ENCODE measurements at regions not wholly inside any gene's neighbourhood (a gene's known extent, or its start where the extent isn't known, plus 50 kb on each side); places are given as distances from the start of the nearest gene placed in this dataset.

GRCh38 chr1:193846411-193846810 is 660.0 kb upstream of the B3GALT2 start:
- no peaks in the 10 kb centered on the region for H3K36me3 Mint-ChIP-seq (ENCODE audit: insufficient read depth)
- ATAC-seq (replicated peaks; ENCODE audit: extremely low read depth, poor library complexity, severe bottlenecking) (no peak), DNase-seq (ENCODE audit: low spot score in 2 of 2) (no peak)
- no peak overlapping the region for H3K4me3 Mint-ChIP-seq
- H3K9me3 Mint-ChIP-seq: no peaks in the 10 kb centered on the region
- no peak overlapping the region for H3K27ac Mint-ChIP-seq (ENCODE audit: low read depth)
- H3K4me1 Mint-ChIP-seq: no peaks in the 10 kb centered on the region
- H3K27me3 Mint-ChIP-seq: no peaks in the 10 kb centered on the region

- no peaks in the 10 kb centered on the region for H3K9me3 Mint-ChIP-seq
- ATAC-seq (replicated peaks; ENCODE audit: extremely low read depth, poor library complexity, severe bottlenecking) (no peak), DNase-seq (ENCODE audit: low spot score in 2 of 2) (no peak)
- H3K4me1 Mint-ChIP-seq: no peaks in the 10 kb centered on the region
- no peaks in the 10 kb centered on the region for H3K36me3 Mint-ChIP-seq (ENCODE audit: insufficient read depth)
- H3K27me3 Mint-ChIP-seq: no peaks in the 10 kb centered on the region
- no peak overlapping the region for H3K4me3 Mint-ChIP-seq
- no peak overlapping the region for H3K27ac Mint-ChIP-seq (ENCODE audit: low read depth)
Measured at GRCh38 chr1:193841857-193842256, 655.4 kb upstream of the B3GALT2 start.

DNA sequence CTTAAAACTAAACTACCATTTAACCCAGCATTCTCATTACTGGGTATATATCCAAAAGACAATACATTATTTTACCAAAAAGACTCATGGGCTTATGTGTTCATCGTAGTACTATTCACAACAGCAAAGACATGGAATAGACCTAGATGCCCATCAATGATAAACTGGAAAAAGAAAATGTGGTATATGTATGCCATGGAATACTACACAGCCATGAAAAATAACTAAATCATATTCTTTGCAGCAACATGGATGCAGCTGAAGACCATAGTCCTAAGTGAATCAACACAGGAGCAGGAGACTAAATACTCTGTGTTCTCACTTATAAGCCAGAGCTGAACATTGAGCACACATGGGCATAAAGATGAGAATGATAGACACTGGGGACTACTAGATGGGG is 645.1 kb upstream of the B3GALT2 start:
- peaks cover 20% of the 10 kb centered on the region for H3K9me3 Mint-ChIP-seq
- no peak for DNase-seq (ENCODE audit: low spot score in 2 of 2)
- H3K27ac Mint-ChIP-seq (ENCODE audit: low read depth): no peak overlapping the region
- no peaks in the 10 kb centered on the region for H3K36me3 Mint-ChIP-seq (ENCODE audit: insufficient read depth)
- no peak overlapping the region for H3K4me3 Mint-ChIP-seq
- no peaks in the 10 kb centered on the region for H3K4me1 Mint-ChIP-seq
- no peak for ATAC-seq (replicated peaks; ENCODE audit: extremely low read depth, poor library complexity, severe bottlenecking)
- H3K27me3 Mint-ChIP-seq: no peaks in the 10 kb centered on the region

GRCh38 chr1:193827516-193827915 is 641.1 kb upstream of the B3GALT2 start:
- no peak overlapping the region for H3K27ac Mint-ChIP-seq (ENCODE audit: low read depth)
- H3K9me3 Mint-ChIP-seq: peaks cover 13% of the 10 kb centered on the region
- no peak for ATAC-seq (replicated peaks; ENCODE audit: extremely low read depth, poor library complexity, severe bottlenecking)
- H3K27me3 Mint-ChIP-seq: no peaks in the 10 kb centered on the region
- no peaks in the 10 kb centered on the region for H3K4me1 Mint-ChIP-seq
- no peak for DNase-seq (ENCODE audit: low spot score in 2 of 2)
- no peak overlapping the region for H3K4me3 Mint-ChIP-seq
- no peaks in the 10 kb centered on the region for H3K36me3 Mint-ChIP-seq (ENCODE audit: insufficient read depth)

DNA sequence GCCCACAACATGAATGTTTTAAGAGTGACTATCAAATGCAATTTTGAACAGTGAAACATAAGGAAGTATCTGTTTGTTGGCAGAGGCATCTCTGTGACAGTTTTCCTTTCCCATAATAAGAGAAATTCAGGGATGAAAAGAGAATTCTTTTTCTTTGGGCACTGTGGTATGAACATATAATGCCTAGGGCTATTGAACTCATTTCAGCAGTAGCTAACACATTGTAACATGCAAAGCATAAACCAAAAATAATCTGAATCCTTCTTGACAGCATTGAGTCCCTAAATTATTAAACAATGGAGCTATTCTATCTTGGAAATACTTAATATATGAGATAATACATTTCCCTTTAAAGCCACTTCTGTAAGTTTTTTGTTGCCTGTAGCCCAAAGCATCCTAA is 633.0 kb upstream of the B3GALT2 start:
- ATAC-seq (replicated peaks; ENCODE audit: extremely low read depth, poor library complexity, severe bottlenecking): no peak
- DNase-seq (ENCODE audit: low spot score in 2 of 2): no peak
- Mint-ChIP-seq H3K27me3 (no peaks in the 10 kb centered on the region), H3K27ac (ENCODE audit: low read depth) (no peak overlapping the region), H3K36me3 (ENCODE audit: insufficient read depth) (no peaks in the 10 kb centered on the region), H3K4me3 (no peak overlapping the region), H3K9me3 (no peaks in the 10 kb centered on the region), H3K4me1 (no peaks in the 10 kb centered on the region)

- H3K27ac Mint-ChIP-seq (ENCODE audit: low read depth): no peak overlapping the region
- no peaks in the 10 kb centered on the region for H3K27me3 Mint-ChIP-seq
- H3K4me1 Mint-ChIP-seq: no peaks in the 10 kb centered on the region
- ATAC-seq (replicated peaks; ENCODE audit: extremely low read depth, poor library complexity, severe bottlenecking) (no peak), DNase-seq (ENCODE audit: low spot score in 2 of 2) (no peak)
- peaks cover 7% of the 10 kb centered on the region for H3K9me3 Mint-ChIP-seq
- H3K36me3 Mint-ChIP-seq (ENCODE audit: insufficient read depth): no peaks in the 10 kb centered on the region
- no peak overlapping the region for H3K4me3 Mint-ChIP-seq
Measured at GRCh38 chr1:193807208-193807607, 620.8 kb upstream of the B3GALT2 start.

DNA sequence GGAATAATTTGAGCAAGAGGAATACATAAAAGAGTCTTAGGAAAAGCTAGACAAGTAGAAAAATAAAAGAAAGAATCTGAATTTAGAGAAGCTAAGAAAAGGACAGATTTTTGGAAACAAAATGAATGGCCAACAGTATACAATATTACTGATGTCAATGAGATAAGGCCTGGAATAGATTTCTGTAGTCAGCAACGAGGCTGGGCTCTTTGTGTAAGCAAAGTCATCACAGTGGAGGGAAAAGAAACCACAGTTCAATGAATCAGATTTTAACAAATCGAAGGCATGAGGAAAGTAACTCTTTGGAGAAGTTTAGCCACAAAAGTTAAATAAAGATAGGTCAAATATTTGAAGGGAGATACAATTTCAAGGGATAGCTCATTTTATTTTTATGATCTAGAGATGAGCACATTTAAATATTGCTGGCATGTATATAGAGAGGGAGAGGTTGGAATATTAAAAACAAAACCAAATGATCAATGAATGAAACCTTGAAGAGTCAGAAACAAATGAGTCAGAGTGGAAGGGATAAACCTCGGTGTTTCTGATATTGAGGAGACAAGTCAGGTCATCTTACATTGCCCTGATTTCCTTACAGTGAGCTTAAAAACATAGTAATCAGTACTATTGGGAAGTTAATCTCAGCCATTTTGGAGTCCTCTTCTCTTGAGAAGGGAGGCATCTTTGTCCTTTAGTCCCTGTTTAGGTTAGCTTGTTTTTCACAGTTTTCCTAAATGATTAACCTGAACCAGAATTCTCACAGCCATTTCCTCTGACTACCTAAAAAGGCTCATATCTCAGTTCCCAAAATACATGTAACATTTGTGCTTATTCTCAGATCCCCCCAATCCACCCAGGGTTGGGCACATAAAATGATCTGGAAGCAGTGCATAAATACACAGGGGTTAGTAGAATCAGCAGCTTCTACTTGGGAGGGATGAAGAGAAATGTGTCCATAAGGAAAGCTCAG is 620.0 kb upstream of the B3GALT2 start:
- peaks cover 8% of the 10 kb centered on the region for H3K9me3 Mint-ChIP-seq
- H3K4me1 Mint-ChIP-seq: no peaks in the 10 kb centered on the region
- no peaks in the 10 kb centered on the region for H3K36me3 Mint-ChIP-seq (ENCODE audit: insufficient read depth)
- no peak for ATAC-seq (replicated peaks; ENCODE audit: extremely low read depth, poor library complexity, severe bottlenecking)
- no peak overlapping the region for H3K4me3 Mint-ChIP-seq
- H3K27me3 Mint-ChIP-seq: no peaks in the 10 kb centered on the region
- DNase-seq (ENCODE audit: low spot score in 2 of 2): no peak
- no peak overlapping the region for H3K27ac Mint-ChIP-seq (ENCODE audit: low read depth)

DNA sequence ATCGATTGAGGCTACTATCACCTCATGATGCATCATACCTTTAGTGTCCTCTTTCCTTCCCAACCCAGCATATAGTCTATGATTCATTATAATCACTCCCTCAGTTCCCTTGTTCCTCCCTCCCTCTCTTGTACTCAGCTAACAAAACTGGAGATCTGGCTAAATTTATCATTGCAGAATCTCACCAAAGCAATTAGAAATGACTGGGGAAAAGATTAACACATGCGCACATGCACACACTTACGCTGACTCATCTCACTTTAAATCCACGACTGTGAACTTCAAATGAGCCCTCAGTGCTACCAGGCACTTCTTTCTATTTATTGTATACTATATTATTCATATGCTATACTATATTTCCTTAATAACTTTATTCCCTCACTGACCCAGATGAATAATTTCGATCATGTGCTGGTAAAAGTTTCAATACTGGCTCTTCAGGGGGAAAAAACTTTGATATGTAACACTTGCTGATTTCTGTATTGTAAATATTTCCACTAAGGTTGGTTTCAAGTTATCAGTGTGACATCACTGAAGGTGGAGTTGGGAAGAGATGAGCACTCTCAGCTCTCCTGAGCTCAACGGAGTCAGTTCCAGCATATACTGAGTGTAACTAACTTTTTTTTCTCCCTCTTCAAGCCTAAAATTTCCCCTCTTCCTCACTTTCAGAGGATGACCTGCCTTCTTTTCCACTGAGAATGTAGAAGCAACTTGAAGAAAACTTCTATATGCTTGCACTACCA is 613.7 kb upstream of the B3GALT2 start:
- H3K27ac Mint-ChIP-seq (ENCODE audit: low read depth): no peak overlapping the region
- H3K36me3 Mint-ChIP-seq (ENCODE audit: insufficient read depth): no peaks in the 10 kb centered on the region
- H3K9me3 Mint-ChIP-seq: peaks cover 8% of the 10 kb centered on the region
- H3K27me3 Mint-ChIP-seq: no peaks in the 10 kb centered on the region
- no peak for DNase-seq (ENCODE audit: low spot score in 2 of 2)
- H3K4me1 Mint-ChIP-seq: no peaks in the 10 kb centered on the region
- no peak for ATAC-seq (replicated peaks; ENCODE audit: extremely low read depth, poor library complexity, severe bottlenecking)
- no peak overlapping the region for H3K4me3 Mint-ChIP-seq

- H3K4me1 Mint-ChIP-seq: no peaks in the 10 kb centered on the region
- H3K9me3 Mint-ChIP-seq: peaks cover 8% of the 10 kb centered on the region
- H3K4me3 Mint-ChIP-seq: no peak overlapping the region
- H3K27me3 Mint-ChIP-seq: no peaks in the 10 kb centered on the region
- ATAC-seq (replicated peaks; ENCODE audit: extremely low read depth, poor library complexity, severe bottlenecking) (no peak), DNase-seq (ENCODE audit: low spot score in 2 of 2) (no peak)
- H3K27ac Mint-ChIP-seq (ENCODE audit: low read depth): no peak overlapping the region
- H3K36me3 Mint-ChIP-seq (ENCODE audit: insufficient read depth): no peaks in the 10 kb centered on the region
Measured at GRCh38 chr1:193799371-193799770, 613.0 kb upstream of the B3GALT2 start.

DNA sequence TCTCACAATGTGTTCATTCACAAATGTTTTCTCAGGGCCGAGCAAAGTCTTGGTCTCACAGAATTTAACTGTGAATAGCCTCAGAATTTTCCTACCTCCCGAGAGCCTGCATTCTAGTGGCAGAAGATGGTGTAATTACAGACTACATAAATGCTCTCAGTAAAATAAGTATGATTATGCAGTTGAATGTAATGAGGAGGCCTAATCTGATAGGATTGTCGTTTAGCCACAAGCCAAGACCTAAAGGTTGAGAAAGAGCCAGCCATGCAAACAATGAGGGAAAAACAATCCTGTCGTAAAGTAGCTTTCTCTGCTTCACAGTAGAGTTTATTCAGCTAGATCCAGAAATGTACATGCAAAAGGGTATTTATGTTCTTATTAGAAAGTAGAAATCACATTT is 607.8 kb upstream of the B3GALT2 start:
- Mint-ChIP-seq H3K27ac (ENCODE audit: low read depth) (no peak overlapping the region), H3K4me1 (no peaks in the 10 kb centered on the region), H3K27me3 (no peaks in the 10 kb centered on the region), H3K9me3 (no peaks in the 10 kb centered on the region), H3K4me3 (no peak overlapping the region), H3K36me3 (ENCODE audit: insufficient read depth) (no peaks in the 10 kb centered on the region)
- DNase-seq (ENCODE audit: low spot score in 2 of 2) (no peak), ATAC-seq (replicated peaks; ENCODE audit: extremely low read depth, poor library complexity, severe bottlenecking) (no peak)

DNA sequence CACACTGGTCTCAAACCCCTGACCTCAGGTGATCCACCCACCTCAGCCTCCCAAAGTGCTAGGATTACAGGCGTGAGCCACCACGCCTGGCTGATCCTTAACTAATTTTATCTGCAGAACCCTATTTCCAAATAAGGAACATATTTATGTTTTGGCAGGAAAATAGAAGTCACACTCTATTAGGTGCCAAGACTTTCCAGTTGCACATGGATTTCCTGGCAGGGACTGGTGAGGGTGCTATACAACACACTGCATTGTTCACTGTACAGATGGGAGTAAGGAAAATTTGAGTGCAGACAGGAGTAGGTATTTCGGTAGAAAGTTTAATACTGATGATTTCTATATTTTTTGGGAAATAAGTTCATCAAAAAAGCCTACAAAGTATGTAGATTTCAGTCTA is 605.3 kb upstream of the B3GALT2 start:
- Mint-ChIP-seq H3K27ac (ENCODE audit: low read depth) (no peak overlapping the region), H3K36me3 (ENCODE audit: insufficient read depth) (no peaks in the 10 kb centered on the region), H3K4me3 (no peak overlapping the region), H3K4me1 (no peaks in the 10 kb centered on the region), H3K27me3 (no peaks in the 10 kb centered on the region), H3K9me3 (no peaks in the 10 kb centered on the region)
- no peak for ATAC-seq (replicated peaks; ENCODE audit: extremely low read depth, poor library complexity, severe bottlenecking)
- no peak for DNase-seq (ENCODE audit: low spot score in 2 of 2)

GRCh38 chr1:193787061-193787460 is 600.6 kb upstream of the B3GALT2 start:
- DNase-seq (ENCODE audit: low spot score in 2 of 2): no peak
- Mint-ChIP-seq H3K36me3 (ENCODE audit: insufficient read depth) (no peaks in the 10 kb centered on the region), H3K27ac (ENCODE audit: low read depth) (no peak overlapping the region), H3K27me3 (no peaks in the 10 kb centered on the region), H3K9me3 (no peaks in the 10 kb centered on the region), H3K4me3 (no peak overlapping the region), H3K4me1 (no peaks in the 10 kb centered on the region)
- ATAC-seq (replicated peaks; ENCODE audit: extremely low read depth, poor library complexity, severe bottlenecking): no peak

GRCh38 chr1:193785850-193786420 is 599.5 kb upstream of the B3GALT2 start:
- Mint-ChIP-seq H3K4me1 (no peaks in the 10 kb centered on the region), H3K9me3 (no peaks in the 10 kb centered on the region), H3K4me3 (no peak overlapping the region), H3K36me3 (ENCODE audit: insufficient read depth) (no peaks in the 10 kb centered on the region), H3K27ac (ENCODE audit: low read depth) (no peak overlapping the region), H3K27me3 (no peaks in the 10 kb centered on the region)
- DNase-seq (ENCODE audit: low spot score in 2 of 2) (no peak), ATAC-seq (replicated peaks; ENCODE audit: extremely low read depth, poor library complexity, severe bottlenecking) (no peak)
